Upper lobe of left lung (tissue), 6 donors: ENCODE measurements at regions not wholly inside any gene's neighbourhood (a gene's known extent, or its start where the extent isn't known, plus 50 kb on each side); places are given as distances from the start of the nearest gene placed in this dataset.

Experiments used
- ATAC-seq, 2 donors: fragments of 200-7000 bp; cut with Tn5 transposase; one replicate each; pipeline ENCODE4 v1.9.1; 2022; ENCODE audit warnings: mild to moderate bottlenecking in 2 of 2, moderate library complexity in 2 of 2; ENCODE audit not compliant: low FRiP score in 2 of 2
- DNase-seq, 2 donors: peaks; one replicate each; pipeline ENCODE4 v3.0.0-alpha.2; 2019 to 2020
- H3K27ac ChIP-seq, 4 donors: fragments of 200-600 bp; sonication (generic); one replicate each; pipeline ENCODE4 v1.5.1; 2016 to 2019
- H3K27me3 ChIP-seq, 4 donors: fragments of 200-600 bp; sonication (generic); one replicate each; pipeline ENCODE4 v1.5.1; 2017 to 2019
- H3K36me3 ChIP-seq, 4 donors: fragments of 200-600 bp; sonication (generic); one replicate each; pipeline ENCODE4 v1.5.1; 2016 to 2019
- H3K4me1 ChIP-seq, 4 donors: fragments of 200-600 bp; sonication (generic); one replicate each; pipeline ENCODE4 v1.5.1; 2018 to 2019
- H3K4me3 ChIP-seq, 4 donors: fragments of 200-600 bp; sonication (generic); one replicate each; pipeline ENCODE4 v1.5.1; 2017 to 2019; ENCODE audit warnings: mild to moderate bottlenecking in 2 of 4, moderate library complexity in 1 of 4
- H3K9me3 ChIP-seq, 4 donors: fragments of 200-600 bp; sonication (generic); one replicate each; pipeline ENCODE4 v1.5.1; 2018 to 2019
- EP300 ChIP-seq, 4 donors: sonication (generic); formaldehyde crosslinking; IDR thresholded peaks; one replicate each; pipeline ENCODE4 v1.5.1; 2017; ENCODE audit warnings: antibody characterized with exemption in 4 of 4, control low read depth in 2 of 4
- POLR2A ChIP-seq, 4 donors: fragments of 450-650 bp; IDR thresholded peaks; one replicate each; pipeline ENCODE4 v1.5.1; 2016 to 2017; ENCODE audit warnings: antibody characterized with exemption in 4 of 4, mild to moderate bottlenecking in 2 of 4
- POLR2AphosphoS5 ChIP-seq, 2 donors: sonication (generic); formaldehyde crosslinking; IDR thresholded peaks; one replicate each; pipeline ENCODE4 v1.5.1; 2017; ENCODE audit warnings: antibody characterized with exemption in 2 of 2
- WGBS, 2 donors: methylation state at CpG; one replicate each; pipeline ENCODE4 v1.1.5; 2017 to 2018; 5-methylcytosine and 5-hydroxymethylcytosine counted together
- TF ChIP-seq, protein P1 (sequence below), 6 experiments: fragments of 450-650 bp in 4 of 6; fragments of 200-600 bp in 2 of 6; sonication (generic) in 2 of 6; IDR thresholded peaks; one replicate each; pipeline ENCODE4 v1.5.1; 2016 to 2019; ENCODE audit warnings: antibody characterized with exemption in 6 of 6
- donor health status: DM: no; HTN: no; CAD: no; lungs with moderate emphysema.
- donor health status: DM: no; HTN: yes; CAD: no; lungs with severe emphysema.

DNA sequence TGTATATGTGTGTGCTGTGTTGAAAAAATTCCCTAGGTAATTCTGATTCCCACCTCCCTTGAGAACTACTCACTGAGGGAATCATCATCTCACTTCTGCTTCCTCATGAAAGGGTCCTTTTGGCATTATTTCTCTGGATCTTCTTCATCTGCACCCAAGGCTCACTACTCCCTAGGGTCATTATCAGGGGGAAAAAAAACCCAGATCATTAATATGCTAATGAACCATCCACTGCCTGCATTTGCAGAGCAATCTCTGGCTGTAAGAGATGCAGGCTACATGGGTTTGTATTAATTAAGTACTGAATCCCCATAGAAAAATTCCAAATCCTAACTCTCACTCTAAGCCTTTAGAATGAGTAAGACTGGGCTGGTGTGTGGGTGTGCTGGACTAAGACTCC, 68.0 kb upstream of the IGFBP5 start:
- ATAC-seq, result no peak
- Histone ChIP-seq H3K4me3 (no peak overlapping the region), H3K4me1 (peaks cover 0 to 15% (median 8%) of the 10 kb centered on the region in 4 donors), H3K36me3 (no peaks in the 10 kb centered on the region), H3K27ac (no peak overlapping the region), H3K27me3 (no peaks in the 10 kb centered on the region), H3K9me3 (no peaks in the 10 kb centered on the region)
- DNase-seq, result no peak
- TF ChIP-seq POLR2AphosphoS5 (IDR thresholded peaks at IDR 0.05) (no peak), POLR2A (IDR thresholded peaks at IDR 0.05) (no peak), EP300 (IDR thresholded peaks at IDR 0.05) (no peak)
- TF ChIP-seq, protein P1, sequence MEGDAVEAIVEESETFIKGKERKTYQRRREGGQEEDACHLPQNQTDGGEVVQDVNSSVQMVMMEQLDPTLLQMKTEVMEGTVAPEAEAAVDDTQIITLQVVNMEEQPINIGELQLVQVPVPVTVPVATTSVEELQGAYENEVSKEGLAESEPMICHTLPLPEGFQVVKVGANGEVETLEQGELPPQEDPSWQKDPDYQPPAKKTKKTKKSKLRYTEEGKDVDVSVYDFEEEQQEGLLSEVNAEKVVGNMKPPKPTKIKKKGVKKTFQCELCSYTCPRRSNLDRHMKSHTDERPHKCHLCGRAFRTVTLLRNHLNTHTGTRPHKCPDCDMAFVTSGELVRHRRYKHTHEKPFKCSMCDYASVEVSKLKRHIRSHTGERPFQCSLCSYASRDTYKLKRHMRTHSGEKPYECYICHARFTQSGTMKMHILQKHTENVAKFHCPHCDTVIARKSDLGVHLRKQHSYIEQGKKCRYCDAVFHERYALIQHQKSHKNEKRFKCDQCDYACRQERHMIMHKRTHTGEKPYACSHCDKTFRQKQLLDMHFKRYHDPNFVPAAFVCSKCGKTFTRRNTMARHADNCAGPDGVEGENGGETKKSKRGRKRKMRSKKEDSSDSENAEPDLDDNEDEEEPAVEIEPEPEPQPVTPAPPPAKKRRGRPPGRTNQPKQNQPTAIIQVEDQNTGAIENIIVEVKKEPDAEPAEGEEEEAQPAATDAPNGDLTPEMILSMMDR (IDR thresholded peaks at IDR 0.05), result no peak

DNA sequence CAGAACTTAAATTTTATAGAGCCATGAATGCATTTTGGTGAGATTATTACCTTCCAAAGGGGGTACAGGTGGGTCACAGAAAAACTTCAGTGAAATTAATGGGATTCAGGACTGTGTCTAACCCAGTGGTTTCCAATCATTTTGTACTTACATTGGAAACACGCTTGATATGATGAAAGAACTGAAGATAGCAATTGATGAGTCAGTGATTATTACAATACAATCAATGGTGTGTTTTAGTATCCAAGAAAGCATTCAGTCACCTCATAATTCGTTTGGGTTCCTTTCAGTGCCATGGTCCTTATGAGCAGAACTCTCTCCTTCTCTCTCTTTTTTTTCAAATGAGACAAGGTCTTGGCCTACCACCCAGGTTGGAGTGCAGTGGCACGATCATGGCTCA, 66.5 kb upstream of the IGFBP5 start:
- 84 to 86% methylated on average over 3 of the region's 3 CpGs for WGBS, 2 donors
- H3K27me3 ChIP-seq, result no peaks in the 10 kb centered on the region
- no peak overlapping the region for H3K27ac ChIP-seq
- no peak overlapping the region for H3K4me3 ChIP-seq
- H3K9me3 ChIP-seq, result no peaks in the 10 kb centered on the region
- H3K36me3 ChIP-seq, result no peaks in the 10 kb centered on the region
- H3K4me1 ChIP-seq, result peaks cover 0 to 15% (median 8%) of the 10 kb centered on the region in 4 donors
- ATAC-seq (no peak), DNase-seq (no peak)
- TF ChIP-seq, protein P1 (IDR thresholded peaks at IDR 0.05), result no peak

DNA sequence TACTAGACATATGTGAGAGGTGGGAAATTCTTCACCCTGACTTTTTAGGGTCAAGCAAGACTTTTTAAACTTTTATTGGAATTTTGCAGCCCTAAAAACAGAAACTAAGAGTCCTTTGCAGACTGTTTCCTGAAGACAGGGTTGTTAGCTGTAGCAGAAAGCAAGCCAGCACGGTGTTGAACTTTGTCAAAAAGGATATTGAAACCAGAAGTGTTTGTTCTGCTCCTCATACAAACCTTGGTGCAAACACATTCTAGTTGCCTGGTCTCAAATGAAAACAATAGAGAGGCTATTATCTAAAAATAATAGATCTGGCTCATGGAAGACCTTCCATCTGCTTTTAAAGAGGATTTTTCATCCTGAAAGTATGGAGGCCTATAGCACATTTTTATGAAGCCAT, 65.8 kb upstream of the IGFBP5 start:
- DNase-seq (no peak), ATAC-seq (no peak)
- Histone ChIP-seq H3K4me3 (no peak overlapping the region), H3K36me3 (no peaks in the 10 kb centered on the region), H3K9me3 (no peaks in the 10 kb centered on the region), H3K27me3 (no peaks in the 10 kb centered on the region), H3K4me1 (peaks cover 0 to 14% (median 7%) of the 10 kb centered on the region in 4 donors), H3K27ac (no peak overlapping the region)
- 5 to 10% methylated on average over 1 of the region's 1 CpG for WGBS, 2 donors
- TF ChIP-seq, protein P1 (IDR thresholded peaks at IDR 0.05), result no peak
- TF ChIP-seq POLR2AphosphoS5 (IDR thresholded peaks at IDR 0.05) (no peak), POLR2A (IDR thresholded peaks at IDR 0.05) (no peak), EP300 (IDR thresholded peaks at IDR 0.05) (no peak)

DNA sequence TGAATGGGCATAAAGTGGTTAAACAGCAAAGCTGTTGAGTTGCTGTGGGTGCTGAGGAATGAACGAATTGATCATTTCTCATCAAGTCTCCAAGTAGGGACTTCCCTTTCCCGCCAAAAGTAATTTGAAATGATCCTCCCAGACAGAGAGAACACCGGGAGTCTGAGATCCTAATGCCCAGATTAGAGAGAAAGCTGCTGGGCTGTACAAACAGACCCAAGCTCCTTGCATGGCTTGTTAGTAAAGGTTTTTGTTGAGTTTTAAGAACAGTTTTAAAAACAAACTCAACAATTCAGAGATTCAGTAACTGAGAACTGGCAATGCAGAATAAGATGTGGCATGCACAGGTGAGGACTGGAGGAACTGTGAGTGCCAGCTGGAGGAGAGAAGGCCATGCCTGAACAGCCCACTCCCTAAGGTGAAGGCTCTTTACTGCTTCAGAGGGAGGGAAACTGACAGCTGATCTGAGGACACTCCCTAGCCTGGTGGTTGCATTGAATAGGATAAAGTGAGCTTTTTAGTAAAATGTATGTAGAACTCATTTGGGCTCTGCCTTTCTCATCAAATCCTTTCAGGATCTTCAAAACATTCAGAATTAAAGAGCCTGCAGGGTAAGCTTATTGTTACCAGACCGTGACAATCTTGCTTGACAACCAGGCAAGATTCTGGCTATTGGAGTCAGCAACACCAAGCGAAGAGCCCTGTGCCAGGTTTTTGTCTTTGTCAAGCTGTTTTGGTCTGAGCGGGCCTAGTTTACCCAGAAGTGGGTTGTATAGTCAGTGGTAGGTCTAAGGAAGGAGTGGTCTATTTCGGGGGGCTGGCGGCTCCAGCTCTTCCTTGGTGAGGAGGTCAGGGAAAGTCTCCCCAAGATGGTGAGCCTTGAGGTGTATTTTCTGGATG, 63.2 kb upstream of the IGFBP5 start:
- Histone ChIP-seq H3K9me3 (no peaks in the 10 kb centered on the region), H3K36me3 (no peaks in the 10 kb centered on the region), H3K27me3 (no peaks in the 10 kb centered on the region), H3K4me3 (no peak overlapping the region), H3K27ac (no peak overlapping the region), H3K4me1 (peaks cover 0 to 16% (median 4%) of the 10 kb centered on the region in 4 donors)
- no peak for DNase-seq
- ATAC-seq, result no peak
- WGBS, 2 donors, result 65 to 73% methylated on average over 7 to 8 of the region's 8 CpGs
- TF ChIP-seq POLR2AphosphoS5 (IDR thresholded peaks at IDR 0.05) (no peak), POLR2A (IDR thresholded peaks at IDR 0.05) (no peak), EP300 (IDR thresholded peaks at IDR 0.05) (no peak)
- TF ChIP-seq, protein P1 (IDR thresholded peaks at IDR 0.05), result no peak

DNA sequence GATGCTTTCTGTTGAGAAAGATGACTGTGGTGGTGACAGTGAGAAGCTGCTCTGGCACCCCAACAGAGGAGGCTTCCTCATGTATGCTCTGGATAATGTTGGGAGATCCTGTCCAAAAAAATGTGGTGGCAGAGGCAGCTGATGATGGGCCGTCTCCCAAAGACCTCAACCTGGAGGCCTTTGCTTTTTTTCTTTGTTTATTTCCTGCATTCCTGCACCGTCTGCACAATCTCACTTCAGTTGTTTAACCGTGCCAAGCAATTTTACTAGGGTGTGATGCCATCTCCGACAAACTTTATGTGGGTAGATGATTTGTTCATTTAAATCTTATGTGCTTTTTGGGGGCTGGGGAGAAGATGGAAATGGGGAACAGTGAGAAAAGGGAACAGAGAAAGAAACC, 62.2 kb upstream of the IGFBP5 start:
- ATAC-seq, result no peak
- TF ChIP-seq POLR2AphosphoS5 (IDR thresholded peaks at IDR 0.05) (no peak), POLR2A (IDR thresholded peaks at IDR 0.05) (no peak), EP300 (IDR thresholded peaks at IDR 0.05) (no peak)
- TF ChIP-seq, protein P1 (IDR thresholded peaks at IDR 0.05), result no peak
- Histone ChIP-seq H3K27me3 (no peaks in the 10 kb centered on the region), H3K4me3 (no peak overlapping the region), H3K27ac (no peak overlapping the region), H3K4me1 (peaks cover 0 to 23% (median 11%) of the 10 kb centered on the region in 4 donors), H3K9me3 (no peaks in the 10 kb centered on the region), H3K36me3 (no peaks in the 10 kb centered on the region)
- no peak for DNase-seq
- 26 to 45% methylated on average over 4 of the region's 4 CpGs for WGBS, 2 donors
